ENCODE measurements at regions not wholly inside any gene's neighbourhood (a gene's known extent, or its start where the extent isn't known, plus 50 kb on each side); places are given as distances from the start of the nearest gene placed in this dataset.

GRCh38 chr6:15037253-15037652 lies 208.6 kb upstream of the JARID2 start:
- Histone ChIP-seq H3K36me3 (ENCODE audit: control insufficient read depth in 4 of 4, insufficient read depth in 4 of 4, low read length in 4 of 4) (no peaks in the 10 kb centered on the region), H3K27ac (ENCODE audit: low read depth in 1 of 2, low read length in 1 of 2) (peak overlapping the region in 1 of 2 donors; percentile 15), H3K9ac (ENCODE audit: insufficient read depth in 1 of 2, low read length in 2 of 2) (no peak overlapping the region), H3K4me3 (no peak overlapping the region), H3K9me3 (ENCODE audit: control insufficient read depth in 4 of 4, insufficient read depth in 3 of 4, low read length in 3 of 4) (no peaks in the 10 kb centered on the region), H3K27me3 (ENCODE audit: control insufficient read depth in 3 of 3, insufficient read depth in 3 of 3, low read length in 2 of 3) (no peaks in the 10 kb centered on the region), H3K4me1 (ENCODE audit: control insufficient read depth in 5 of 5, insufficient read depth in 5 of 5, low read length in 5 of 5) (peaks cover 0 to 8% (median 4%) of the 10 kb centered on the region in 5 donors)
- DNase-seq (no peak), ATAC-seq (ENCODE audit: insufficient read depth, low FRiP score) (no peak)
- 90 to 97% methylated on average over 5 of the region's 5 CpGs for WGBS, 2 donors
- TF ChIP-seq CTCF (IDR thresholded peaks at IDR 0.05; ENCODE audit: control extremely low read depth, extremely low read depth): no peak

- Histone ChIP-seq H3K9ac (ENCODE audit: insufficient read depth in 1 of 2, low read length in 2 of 2) (no peak overlapping the region), H3K27me3 (ENCODE audit: control insufficient read depth in 3 of 3, insufficient read depth in 3 of 3, low read length in 2 of 3) (no peaks in the 10 kb centered on the region), H3K36me3 (ENCODE audit: control insufficient read depth in 4 of 4, insufficient read depth in 4 of 4, low read length in 4 of 4) (no peaks in the 10 kb centered on the region), H3K4me3 (no peak overlapping the region), H3K9me3 (ENCODE audit: control insufficient read depth in 4 of 4, insufficient read depth in 3 of 4, low read length in 3 of 4) (no peaks in the 10 kb centered on the region), H3K27ac (ENCODE audit: low read depth in 1 of 2, low read length in 1 of 2) (no peak overlapping the region), H3K4me1 (ENCODE audit: control insufficient read depth in 5 of 5, insufficient read depth in 5 of 5, low read length in 5 of 5) (peaks cover 0 to 8% (median 4%) of the 10 kb centered on the region in 5 donors)
- ATAC-seq (ENCODE audit: insufficient read depth, low FRiP score) (no peak), DNase-seq (no peak)
- 95% methylated on average over 11 of the region's 11 CpGs for WGBS, 2 donors
- TF ChIP-seq CTCF (IDR thresholded peaks at IDR 0.05; ENCODE audit: control extremely low read depth, extremely low read depth): no peak
Measured at GRCh38 chr6:15038013-15038791, 207.7 kb upstream of the JARID2 start.

GRCh38 chr6:15039136-15039535 lies 206.7 kb upstream of the JARID2 start:
- WGBS, 2 donors: 88 to 94% methylated on average over 3 of the region's 3 CpGs
- H3K9ac ChIP-seq (ENCODE audit: insufficient read depth in 1 of 2, low read length in 2 of 2): no peak overlapping the region

More at GRCh38 chr6:15039136-15039535, 206.7 kb upstream of the JARID2 start:
- Histone ChIP-seq H3K27me3 (ENCODE audit: control insufficient read depth in 3 of 3, insufficient read depth in 3 of 3, low read length in 2 of 3) (no peaks in the 10 kb centered on the region), H3K4me1 (ENCODE audit: control insufficient read depth in 5 of 5, insufficient read depth in 5 of 5, low read length in 5 of 5) (peaks cover 0 to 8% (median 4%) of the 10 kb centered on the region in 5 donors), H3K4me3 (no peak overlapping the region), H3K9me3 (ENCODE audit: control insufficient read depth in 4 of 4, insufficient read depth in 3 of 4, low read length in 3 of 4) (no peaks in the 10 kb centered on the region), H3K27ac (ENCODE audit: low read depth in 1 of 2, low read length in 1 of 2) (no peak overlapping the region), H3K36me3 (ENCODE audit: control insufficient read depth in 4 of 4, insufficient read depth in 4 of 4, low read length in 4 of 4) (no peaks in the 10 kb centered on the region)
- no peak for DNase-seq
- TF ChIP-seq CTCF (IDR thresholded peaks at IDR 0.05; ENCODE audit: control extremely low read depth, extremely low read depth): no peak
- ATAC-seq (ENCODE audit: insufficient read depth, low FRiP score): no peak
